Renal cortex interstitium (tissue), 11 donors: ENCODE measurements at regions not wholly inside any gene's neighbourhood (a gene's known extent, or its start where the extent isn't known, plus 50 kb on each side); places are given as distances from the start of the nearest gene placed in this dataset.
"Not testable (repeated sequence)": the region's sequence is repeated elsewhere in the genome, so short reads cannot be mapped to it uniquely, and the experiment has no call there.

Experiments used
- DNase-seq, 11 donors: peaks; one replicate each; pipeline ENCODE4 v3.0.0-alpha.2; 2013; ENCODE audit warnings: low read depth in 9 of 11, low spot score in 4 of 11; ENCODE audit errors: extremely low read depth in 1 of 11

- DNase-seq, result no peak
Observed at GRCh38 chr9:83141887-83142286, 78.9 kb upstream of the RASEF start.

- no peak for DNase-seq
Observed at GRCh38 chr9:83140061-83140460, 77.1 kb upstream of the RASEF start.

GRCh38 chr9:83138422-83139135 is 75.6 kb upstream of the RASEF start:
- DNase-seq, result no peak

GRCh38 chr9:83133316-83133715 is 70.4 kb upstream of the RASEF start:
- no peak for DNase-seq

- DNase-seq, result no peak
Observed at GRCh38 chr9:83132768-83133167, 69.8 kb upstream of the RASEF start.

GRCh38 chr9:83130541-83130940 is 67.6 kb upstream of the RASEF start:
- no peak for DNase-seq

- DNase-seq, result no peak
Observed at GRCh38 chr9:83125671-83126070, 62.7 kb upstream of the RASEF start.

GRCh38 chr9:83119873-83120272 is 56.9 kb upstream of the RASEF start:
- no peak for DNase-seq

GRCh38 chr9:83116026-83116425 is 53.1 kb upstream of the RASEF start:
- DNase-seq, result no peak

GRCh38 chr9:83113445-83113844 is 50.5 kb upstream of the RASEF start:
- not testable (repeated sequence) for DNase-seq
